HEK293 (cell line): ENCODE measurements at regions not wholly inside any gene's neighbourhood (a gene's known extent, or its start where the extent isn't known, plus 50 kb on each side); places are given as distances from the start of the nearest gene placed in this dataset.

ENCODE experiments used
- CTCF ChIA-PET: fragments of 350-600 bp; formaldehyde crosslinking; extraction: SDS; loops from one replicate; lab custom pipeline; 2021; ENCODE audit warnings: antibody characterized with exemption; lab: Yijun Ruan, JAX
- POLR2A ChIA-PET: fragments of 300-600 bp; formaldehyde crosslinking; extraction: SDS; loops from one replicate; lab custom pipeline; 2020; ENCODE audit warnings: antibody characterized with exemption, inconsistent platforms; lab: Yijun Ruan, JAX
- H3K27ac ChIP-seq: fragments of 200-500 bp; sonication (Bioruptor generic); 2 replicates; pipeline ENCODE4 v1.5.1; 2014; ENCODE audit warnings: low read depth, low read length, control low read depth, inconsistent platforms; ENCODE audit errors: extremely low read depth
- H3K36me3 ChIP-seq, 2 experiments: fragments of 200-500 bp in 1 of 2; sonication (Bioruptor generic) in 1 of 2; 1 replicate in 1 of 2; 2 replicates in 1 of 2; pipeline ENCODE4 v1.5.1; 2014 to 2017; ENCODE audit warnings: inconsistent platforms in 2 of 2, low read length in 2 of 2; ENCODE audit not compliant: control insufficient read depth in 2 of 2, insufficient read depth in 1 of 2
- H3K4me1 ChIP-seq: fragments of 200-500 bp; sonication (Bioruptor generic); 2 replicates; pipeline ENCODE4 v1.5.1; 2014; ENCODE audit warnings: mild to moderate bottlenecking, low read length, inconsistent platforms; ENCODE audit not compliant: control insufficient read depth, insufficient read depth
- H3K4me3 ChIP-seq: 2 replicates; pipeline ENCODE4 v1.5.1; 2011; ENCODE audit warnings: low read depth, mild to moderate bottlenecking, control low read depth, low read length, moderate library complexity
- H3K9me3 ChIP-seq: fragments of 200-500 bp; sonication (Bioruptor generic); 2 replicates; pipeline ENCODE4 v1.5.1; 2014; ENCODE audit warnings: low read depth, low read length, inconsistent platforms; ENCODE audit not compliant: control insufficient read depth, insufficient read depth
- GLI2 ChIP-seq: fragments of 450-650 bp; formaldehyde crosslinking; IDR thresholded peaks from 2 replicates; pipeline ENCODE4; 2017; ENCODE audit warnings: missing biosample characterization, missing genetic modification characterization, low read depth, borderline replicate concordance
- KLF10 ChIP-seq: fragments of 450-650 bp; IDR thresholded peaks from 2 replicates; pipeline ENCODE4 v1.5.1; 2018; ENCODE audit warnings: missing biosample characterization, mild to moderate bottlenecking, missing genetic modification characterization
- KLF9 ChIP-seq: fragments of 450-650 bp; formaldehyde crosslinking; IDR thresholded peaks from 2 replicates; pipeline ENCODE4 v1.5.1; 2016; ENCODE audit warnings: missing biosample characterization, missing genetic modification characterization, low read depth
- SP3 ChIP-seq: fragments of 450-650 bp; formaldehyde crosslinking; IDR thresholded peaks from 2 replicates; pipeline ENCODE4 v1.5.1; 2016; ENCODE audit warnings: missing biosample characterization, missing genetic modification characterization
- ZEB2 ChIP-seq: fragments of 450-650 bp; formaldehyde crosslinking; IDR thresholded peaks from 2 replicates; pipeline ENCODE4 v1.5.1; 2016; ENCODE audit warnings: missing biosample characterization, missing genetic modification characterization
- ZNF23 ChIP-seq: fragments of 450-650 bp; formaldehyde crosslinking; IDR thresholded peaks from 2 replicates; pipeline ENCODE4 v1.5.1; 2016; ENCODE audit warnings: missing biosample characterization, missing genetic modification characterization, borderline replicate concordance
- ZNF324 ChIP-seq: fragments of 450-650 bp; formaldehyde crosslinking; IDR thresholded peaks from 2 replicates; pipeline ENCODE4 v1.5.1; 2016; ENCODE audit warnings: missing biosample characterization, missing genetic modification characterization
- ZNF335 ChIP-seq: fragments of 450-650 bp; formaldehyde crosslinking; conservative IDR thresholded peaks from 2 replicates; pipeline ENCODE4 v1.5.1; 2016; ENCODE audit warnings: missing biosample characterization, missing genetic modification characterization
- ZNF621 ChIP-seq: fragments of 450-650 bp; formaldehyde crosslinking; IDR thresholded peaks from 2 replicates; pipeline ENCODE4 v1.5.1; 2017; ENCODE audit warnings: missing biosample characterization, missing genetic modification characterization
- ZNF623 ChIP-seq: fragments of 450-650 bp; formaldehyde crosslinking; IDR thresholded peaks from 2 replicates; pipeline ENCODE4 v1.5.1; 2016; ENCODE audit warnings: missing biosample characterization, missing genetic modification characterization
- ZNF654 ChIP-seq: fragments of 450-650 bp; formaldehyde crosslinking; IDR thresholded peaks from 2 replicates; pipeline ENCODE4 v1.5.1; 2016; ENCODE audit warnings: low read depth, missing biosample characterization, missing genetic modification characterization
- ZNF677 ChIP-seq: fragments of 450-650 bp; IDR thresholded peaks from 2 replicates; pipeline ENCODE4 v1.5.0; 2018; ENCODE audit warnings: missing biosample characterization, mild to moderate bottlenecking, missing genetic modification characterization, moderate library complexity
- ZSCAN30 ChIP-seq: fragments of 450-650 bp; IDR thresholded peaks from 2 replicates; pipeline ENCODE4 v1.5.1; 2018; ENCODE audit warnings: missing biosample characterization, mild to moderate bottlenecking, missing genetic modification characterization, moderate library complexity
- TF ChIP-seq, protein P1 (sequence below): fragments of 450-650 bp; formaldehyde crosslinking; IDR thresholded peaks from 2 replicates; pipeline ENCODE4 v1.5.1; 2017; ENCODE audit warnings: missing biosample characterization, missing genetic modification characterization
- TF ChIP-seq, protein P2 (sequence below): fragments of 450-650 bp; formaldehyde crosslinking; IDR thresholded peaks from 2 replicates; pipeline ENCODE4 v1.5.1; 2016; ENCODE audit warnings: missing biosample characterization, missing genetic modification characterization
- TF ChIP-seq, protein P3 (sequence below): sonication (generic); formaldehyde crosslinking; IDR thresholded peaks from 2 replicates; pipeline ENCODE4 v1.8.1; 2022; ENCODE audit warnings: mild to moderate bottlenecking, moderate library complexity, missing genetic modification reagents
- TF ChIP-seq, protein P4 (sequence below): fragments of 450-650 bp; formaldehyde crosslinking; IDR thresholded peaks from 2 replicates; pipeline ENCODE4 v1.5.1; 2016; ENCODE audit warnings: missing biosample characterization, missing genetic modification characterization

DNA sequence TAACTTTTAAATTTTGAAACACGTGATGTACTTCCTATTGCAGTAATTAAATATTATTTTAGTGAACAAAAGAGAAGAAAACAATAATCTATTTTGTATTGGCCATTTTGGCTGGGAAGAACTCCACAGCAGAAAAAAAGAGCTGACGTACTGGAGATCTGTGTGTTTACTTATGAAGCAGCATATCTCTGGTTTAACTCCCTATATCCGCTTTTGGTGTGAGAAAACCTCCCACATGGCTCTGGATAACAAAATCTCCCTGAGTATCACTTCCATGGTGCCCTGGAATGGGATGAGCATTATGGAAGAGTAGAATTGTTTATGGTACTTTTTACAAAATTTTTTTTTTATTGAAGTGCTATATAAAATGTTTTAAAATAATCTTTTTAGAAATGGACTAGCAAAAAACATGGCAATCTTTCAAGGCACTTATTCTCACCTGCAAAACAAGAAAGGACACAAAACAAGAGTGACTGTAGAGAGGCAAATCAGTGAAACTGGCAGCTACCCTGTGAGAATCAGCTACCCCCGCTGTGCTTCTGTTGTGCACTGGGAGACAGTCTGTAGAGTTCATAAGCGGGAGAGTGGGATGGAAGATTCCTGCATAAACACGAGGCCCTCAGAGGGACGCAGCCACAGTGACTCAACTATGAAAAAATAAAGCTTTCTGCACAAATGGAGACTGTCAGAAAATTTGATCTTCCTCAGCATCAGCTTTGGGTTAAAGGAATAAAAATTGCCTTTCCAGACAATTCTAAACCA is 762.2 kb upstream of the HS6ST1 start (continued):
- TF ChIP-seq, protein P1, sequence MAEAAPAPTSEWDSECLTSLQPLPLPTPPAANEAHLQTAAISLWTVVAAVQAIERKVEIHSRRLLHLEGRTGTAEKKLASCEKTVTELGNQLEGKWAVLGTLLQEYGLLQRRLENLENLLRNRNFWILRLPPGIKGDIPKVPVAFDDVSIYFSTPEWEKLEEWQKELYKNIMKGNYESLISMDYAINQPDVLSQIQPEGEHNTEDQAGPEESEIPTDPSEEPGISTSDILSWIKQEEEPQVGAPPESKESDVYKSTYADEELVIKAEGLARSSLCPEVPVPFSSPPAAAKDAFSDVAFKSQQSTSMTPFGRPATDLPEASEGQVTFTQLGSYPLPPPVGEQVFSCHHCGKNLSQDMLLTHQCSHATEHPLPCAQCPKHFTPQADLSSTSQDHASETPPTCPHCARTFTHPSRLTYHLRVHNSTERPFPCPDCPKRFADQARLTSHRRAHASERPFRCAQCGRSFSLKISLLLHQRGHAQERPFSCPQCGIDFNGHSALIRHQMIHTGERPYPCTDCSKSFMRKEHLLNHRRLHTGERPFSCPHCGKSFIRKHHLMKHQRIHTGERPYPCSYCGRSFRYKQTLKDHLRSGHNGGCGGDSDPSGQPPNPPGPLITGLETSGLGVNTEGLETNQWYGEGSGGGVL (tag by site-specific recombination), result no peak
- TF ChIP-seq ZNF654 (tag by site-specific recombination) (no peak), GLI2 (no peak), ZNF621 (tag by site-specific recombination) (no peak)
- TF ChIP-seq, protein P2, sequence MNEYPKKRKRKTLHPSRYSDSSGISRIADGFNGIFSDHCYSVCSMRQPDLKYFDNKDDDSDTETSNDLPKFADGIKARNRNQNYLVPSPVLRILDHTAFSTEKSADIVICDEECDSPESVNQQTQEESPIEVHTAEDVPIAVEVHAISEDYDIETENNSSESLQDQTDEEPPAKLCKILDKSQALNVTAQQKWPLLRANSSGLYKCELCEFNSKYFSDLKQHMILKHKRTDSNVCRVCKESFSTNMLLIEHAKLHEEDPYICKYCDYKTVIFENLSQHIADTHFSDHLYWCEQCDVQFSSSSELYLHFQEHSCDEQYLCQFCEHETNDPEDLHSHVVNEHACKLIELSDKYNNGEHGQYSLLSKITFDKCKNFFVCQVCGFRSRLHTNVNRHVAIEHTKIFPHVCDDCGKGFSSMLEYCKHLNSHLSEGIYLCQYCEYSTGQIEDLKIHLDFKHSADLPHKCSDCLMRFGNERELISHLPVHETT (tag by site-specific recombination), result no peak
- TF ChIP-seq, protein P3, sequence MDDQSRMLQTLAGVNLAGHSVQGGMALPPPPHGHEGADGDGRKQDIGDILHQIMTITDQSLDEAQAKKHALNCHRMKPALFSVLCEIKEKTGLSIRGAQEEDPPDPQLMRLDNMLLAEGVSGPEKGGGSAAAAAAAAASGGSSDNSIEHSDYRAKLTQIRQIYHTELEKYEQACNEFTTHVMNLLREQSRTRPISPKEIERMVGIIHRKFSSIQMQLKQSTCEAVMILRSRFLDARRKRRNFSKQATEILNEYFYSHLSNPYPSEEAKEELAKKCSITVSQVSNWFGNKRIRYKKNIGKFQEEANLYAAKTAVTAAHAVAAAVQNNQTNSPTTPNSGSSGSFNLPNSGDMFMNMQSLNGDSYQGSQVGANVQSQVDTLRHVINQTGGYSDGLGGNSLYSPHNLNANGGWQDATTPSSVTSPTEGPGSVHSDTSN (CRISPR knock-in tag), result no peak
- TF ChIP-seq, all 188 proteins: peak for 0

DNA sequence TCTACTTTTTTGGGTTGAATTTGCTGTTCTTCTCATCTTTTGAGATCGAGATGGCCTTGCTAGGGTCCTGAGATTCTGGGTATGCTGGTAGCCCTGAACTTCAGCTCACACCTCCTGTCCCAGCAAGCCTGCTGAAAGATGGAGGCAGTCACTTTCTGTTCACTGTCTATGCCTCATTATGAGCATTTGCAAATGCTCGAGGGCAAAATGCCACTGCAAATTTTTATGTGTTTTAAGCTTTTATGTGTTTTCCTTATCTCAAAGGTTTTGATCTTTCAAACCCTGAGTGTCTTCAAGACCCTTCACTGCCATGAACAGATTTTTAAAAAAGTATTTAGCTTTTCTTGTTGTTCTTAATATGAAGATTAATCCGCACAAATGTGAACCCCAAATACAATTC is 766.7 kb upstream of the HS6ST1 start:
- Histone ChIP-seq H3K4me1 (no peaks in the 10 kb centered on the region), H3K9me3 (no peaks in the 10 kb centered on the region), H3K4me3 (no peak overlapping the region), H3K27ac (no peak overlapping the region), H3K36me3 (no peaks in the 10 kb centered on the region)
- ChIA-PET CTCF (no interaction called here), POLR2A (no interaction called here)
- TF ChIP-seq ZNF623 (tag by site-specific recombination), result no peak
- TF ChIP-seq KLF10, result no peak
- TF ChIP-seq, protein P4, sequence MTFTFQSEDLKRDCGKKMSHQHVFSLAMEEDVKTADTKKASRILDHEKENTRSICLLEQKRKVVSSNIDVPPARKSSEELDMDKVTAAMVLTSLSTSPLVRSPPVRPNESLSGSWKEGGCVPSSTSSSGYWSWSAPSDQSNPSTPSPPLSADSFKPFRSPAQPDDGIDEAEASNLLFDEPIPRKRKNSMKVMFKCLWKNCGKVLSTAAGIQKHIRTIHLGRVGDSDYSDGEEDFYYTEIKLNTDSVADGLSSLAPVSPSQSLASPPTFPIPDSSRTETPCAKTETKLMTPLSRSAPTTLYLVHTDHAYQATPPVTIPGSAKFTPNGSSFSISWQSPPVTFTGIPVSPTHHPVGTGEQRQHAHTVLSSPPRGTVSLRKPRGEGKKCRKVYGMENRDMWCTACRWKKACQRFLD, result no peak
- TF ChIP-seq ZEB2, result no peak

DNA sequence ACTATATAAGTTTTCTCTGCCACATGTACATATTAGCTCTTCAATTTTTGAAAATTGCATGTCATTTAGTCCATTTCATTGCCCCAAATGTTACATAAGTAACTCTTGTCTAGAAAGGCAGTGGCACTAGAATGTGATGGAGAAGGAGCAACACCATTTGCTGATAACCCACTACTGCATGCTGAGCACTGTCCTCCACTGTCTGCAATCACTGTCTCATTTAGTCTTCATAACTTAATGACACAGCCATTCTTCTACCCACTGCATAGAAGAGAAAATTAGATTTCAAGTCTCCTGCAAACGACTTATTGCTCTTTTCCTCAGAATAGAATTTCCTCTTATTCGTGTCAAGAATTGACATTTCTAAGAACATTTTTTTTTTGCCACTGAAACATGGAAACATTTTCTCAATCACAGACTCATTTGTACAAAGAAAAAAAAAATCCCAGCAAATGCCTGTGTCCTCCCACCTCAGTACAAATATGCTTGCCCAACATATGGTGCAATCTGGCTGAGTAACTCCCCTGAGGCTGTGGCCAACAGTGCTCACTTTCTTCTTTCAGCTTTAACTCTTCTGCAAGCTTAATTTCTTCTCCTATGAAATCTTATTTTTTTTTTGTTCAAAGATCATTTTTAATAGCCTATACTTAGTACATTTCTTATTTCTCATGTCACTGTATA is 768.6 kb upstream of the HS6ST1 start:
- H3K9me3 ChIP-seq, result no peaks in the 10 kb centered on the region
- no peaks in the 10 kb centered on the region for H3K4me1 ChIP-seq
- H3K36me3 ChIP-seq, result no peaks in the 10 kb centered on the region
- TF ChIP-seq ZNF23 (no peak), SP3 (tag by site-specific recombination) (no peak), KLF9 (tag by site-specific recombination) (no peak), ZNF324 (no peak), ZNF335 (tag by site-specific recombination) (no peak), ZSCAN30 (tag by site-specific recombination) (no peak), ZNF677 (tag by site-specific recombination) (no peak)
- CTCF ChIA-PET, result no interaction called here
- POLR2A ChIA-PET, result no interaction called here
- H3K4me3 ChIP-seq, result no peak overlapping the region
- H3K27ac ChIP-seq, result no peak overlapping the region
